ENCODE measurements at regions not wholly inside any gene's neighbourhood (a gene's known extent, or its start where the extent isn't known, plus 50 kb on each side); places are given as distances from the start of the nearest gene placed in this dataset.
"Not testable (repeated sequence)": the region's sequence is repeated elsewhere in the genome, so short reads cannot be mapped to it uniquely, and the experiment has no call there.

GRCh38 chr13:84088996-84089395 is 206.7 kb upstream of the SLITRK1 start:
- ChIA-PET CTCF (no interaction called here), POLR2A (no interaction called here)
- H3K27me3 ChIP-seq (ENCODE audit: insufficient read depth, low read length, poor library complexity, severe bottlenecking) = no peaks in the 10 kb centered on the region
- Mint-ChIP-seq H3K9me3 (peaks cover 0 to 3% (median 0%) of the 10 kb centered on the region in 5 donors), H3K4me1 (peaks cover 0 to 3% (median 0%) of the 10 kb centered on the region in 3 donors), H3K4me3 (no peak overlapping the region), H3K36me3 (peaks cover 0 to 1% (median 0%) of the 10 kb centered on the region in 3 donors), H3K27ac (peak overlapping the region in 2 of 8 donors; percentile 15 to 42), H3K27me3 (no peaks in the 10 kb centered on the region)
- H3K4me3 ChIP-seq (ENCODE audit: low read length) = no peak overlapping the region
- H3K4me1 ChIP-seq (ENCODE audit: insufficient read depth, low read length) = no peaks in the 10 kb centered on the region
- no peak for DNase-seq
- H3K36me3 ChIP-seq (ENCODE audit: insufficient read depth, low read length) = no peaks in the 10 kb centered on the region
- H3K9me3 ChIP-seq (ENCODE audit: low read length) = no peaks in the 10 kb centered on the region
- H3K27ac ChIP-seq (ENCODE audit: low read depth, low read length) = no peak overlapping the region

DNA sequence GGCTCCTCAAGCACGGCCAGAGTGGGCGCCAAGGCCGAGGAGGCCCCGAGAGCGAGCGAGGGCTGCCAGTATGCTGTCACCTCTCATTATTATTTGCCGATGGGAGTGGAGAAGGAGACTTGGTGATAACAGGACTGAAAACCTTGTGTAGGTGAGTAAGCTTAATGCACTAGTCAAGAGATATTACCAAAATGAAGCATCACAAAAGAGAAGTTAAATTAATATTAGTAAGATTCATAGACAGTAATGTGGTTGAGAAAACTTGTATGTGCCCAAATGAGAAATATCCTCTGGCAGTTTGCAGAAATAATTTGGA is 204.5 kb upstream of the SLITRK1 start:
- ChIA-PET POLR2A (no interaction called here), CTCF (no interaction called here)
- Histone ChIP-seq H3K4me3 (ENCODE audit: low read length) (no peak overlapping the region), H3K27me3 (ENCODE audit: insufficient read depth, low read length, poor library complexity, severe bottlenecking) (no peaks in the 10 kb centered on the region), H3K4me1 (ENCODE audit: insufficient read depth, low read length) (no peaks in the 10 kb centered on the region), H3K36me3 (ENCODE audit: insufficient read depth, low read length) (no peaks in the 10 kb centered on the region), H3K9me3 (ENCODE audit: low read length) (no peaks in the 10 kb centered on the region), H3K27ac (ENCODE audit: low read depth, low read length) (no peak overlapping the region)
- no peak for DNase-seq
- H3K9me3 Mint-ChIP-seq = peaks cover 0 to 3% (median 0%) of the 10 kb centered on the region in 5 donors
- H3K27me3 Mint-ChIP-seq = no peaks in the 10 kb centered on the region
- peaks cover 0 to 3% (median 0%) of the 10 kb centered on the region in 3 donors for H3K4me1 Mint-ChIP-seq
- H3K36me3 Mint-ChIP-seq = peaks cover 0 to 1% (median 0%) of the 10 kb centered on the region in 3 donors
- no peak overlapping the region for H3K27ac Mint-ChIP-seq
- H3K4me3 Mint-ChIP-seq = peak overlapping the region in 4 of 7 donors; percentile 16 to 52 (median 37)

DNA sequence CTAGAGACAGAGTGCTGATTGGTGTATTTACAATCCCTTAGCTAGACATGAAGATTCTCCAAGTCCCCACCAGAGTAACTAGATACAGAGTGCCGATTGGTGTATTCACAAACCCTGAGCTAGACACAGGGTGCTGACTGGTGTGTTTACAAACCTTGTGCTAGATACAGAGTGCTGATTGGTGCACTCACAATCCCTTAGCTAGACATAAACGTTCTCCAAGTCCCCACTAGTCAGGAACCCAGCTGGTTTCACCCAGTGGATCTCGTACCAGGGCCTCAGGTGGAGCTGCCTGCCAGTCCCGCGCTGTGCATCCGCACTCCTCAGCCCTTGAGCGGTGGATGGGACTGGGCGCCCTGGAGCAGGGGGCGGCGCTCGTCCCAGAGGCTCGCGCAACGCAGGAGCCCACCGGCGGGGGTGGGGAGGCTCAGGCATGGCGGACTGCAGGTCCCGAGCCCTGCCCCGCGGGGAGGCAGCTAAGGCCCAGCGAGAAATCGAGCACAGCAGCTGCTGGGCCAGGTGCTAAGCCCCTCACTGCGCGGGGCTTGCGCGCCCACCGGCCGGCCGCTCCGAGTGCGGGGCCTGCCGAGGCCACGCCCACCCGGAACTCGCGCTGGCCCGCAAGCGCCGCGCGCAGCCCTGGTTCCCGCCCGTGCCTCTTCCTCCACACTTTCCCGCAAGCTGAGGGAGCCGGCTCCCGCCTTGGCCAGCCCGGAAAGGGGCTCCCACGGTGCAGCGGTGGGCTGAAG is 204.0 kb upstream of the SLITRK1 start:
- CTCF ChIA-PET; H3K4me3 ChIP-seq (ENCODE audit: low read length); H3K27ac ChIP-seq (ENCODE audit: low read depth, low read length); POLR2A ChIA-PET; H3K9me3 ChIP-seq (ENCODE audit: low read length); H3K27me3 Mint-ChIP-seq; H3K27ac Mint-ChIP-seq; H3K27me3 ChIP-seq (ENCODE audit: insufficient read depth, low read length, poor library complexity, severe bottlenecking); H3K9me3 Mint-ChIP-seq; H3K36me3 Mint-ChIP-seq; H3K4me1 Mint-ChIP-seq; H3K36me3 ChIP-seq (ENCODE audit: insufficient read depth, low read length); H3K4me1 ChIP-seq (ENCODE audit: insufficient read depth, low read length): not testable (repeated sequence)
- DNase-seq = peak in 3 of 5 donors; percentile 4 to 9 (median 6)
- peak overlapping the region in 3 of 7 donors; percentile 16 to 52 (median 37) for H3K4me3 Mint-ChIP-seq

DNA sequence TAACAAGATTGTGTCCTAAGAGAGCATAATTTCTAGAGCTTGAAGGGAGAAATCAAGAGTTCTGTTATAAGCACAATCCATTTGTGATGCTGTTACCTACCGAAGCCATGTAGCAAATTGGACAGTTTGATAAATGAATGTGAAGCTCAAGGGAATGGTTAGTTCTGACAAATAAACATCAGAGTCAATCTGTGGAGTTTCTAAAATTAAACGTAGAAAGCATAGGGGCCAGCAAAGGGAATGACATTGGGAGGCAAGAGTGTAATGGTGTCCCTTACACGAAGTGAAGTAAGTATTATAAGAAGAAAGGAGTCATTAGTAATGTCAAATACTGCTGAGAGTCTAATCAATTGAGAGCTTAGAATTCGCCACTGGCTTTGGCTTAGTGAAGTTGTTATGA is 200.2 kb upstream of the SLITRK1 start:
- no peaks in the 10 kb centered on the region for H3K27me3 Mint-ChIP-seq
- H3K9me3 Mint-ChIP-seq = peaks cover 0 to 3% (median 0%) of the 10 kb centered on the region in 5 donors
- peaks cover 0 to 1% (median 0%) of the 10 kb centered on the region in 3 donors for H3K36me3 Mint-ChIP-seq
- DNase-seq = no peak
- H3K27ac Mint-ChIP-seq = no peak overlapping the region
- Histone ChIP-seq H3K27ac (ENCODE audit: low read depth, low read length) (no peak overlapping the region), H3K27me3 (ENCODE audit: insufficient read depth, low read length, poor library complexity, severe bottlenecking) (no peaks in the 10 kb centered on the region), H3K4me1 (ENCODE audit: insufficient read depth, low read length) (no peaks in the 10 kb centered on the region), H3K9me3 (ENCODE audit: low read length) (no peaks in the 10 kb centered on the region), H3K36me3 (ENCODE audit: insufficient read depth, low read length) (no peaks in the 10 kb centered on the region), H3K4me3 (ENCODE audit: low read length) (no peak overlapping the region)
- ChIA-PET CTCF (no interaction called here), POLR2A (no interaction called here)
- no peaks in the 10 kb centered on the region for H3K4me1 Mint-ChIP-seq
- no peak overlapping the region for H3K4me3 Mint-ChIP-seq

DNA sequence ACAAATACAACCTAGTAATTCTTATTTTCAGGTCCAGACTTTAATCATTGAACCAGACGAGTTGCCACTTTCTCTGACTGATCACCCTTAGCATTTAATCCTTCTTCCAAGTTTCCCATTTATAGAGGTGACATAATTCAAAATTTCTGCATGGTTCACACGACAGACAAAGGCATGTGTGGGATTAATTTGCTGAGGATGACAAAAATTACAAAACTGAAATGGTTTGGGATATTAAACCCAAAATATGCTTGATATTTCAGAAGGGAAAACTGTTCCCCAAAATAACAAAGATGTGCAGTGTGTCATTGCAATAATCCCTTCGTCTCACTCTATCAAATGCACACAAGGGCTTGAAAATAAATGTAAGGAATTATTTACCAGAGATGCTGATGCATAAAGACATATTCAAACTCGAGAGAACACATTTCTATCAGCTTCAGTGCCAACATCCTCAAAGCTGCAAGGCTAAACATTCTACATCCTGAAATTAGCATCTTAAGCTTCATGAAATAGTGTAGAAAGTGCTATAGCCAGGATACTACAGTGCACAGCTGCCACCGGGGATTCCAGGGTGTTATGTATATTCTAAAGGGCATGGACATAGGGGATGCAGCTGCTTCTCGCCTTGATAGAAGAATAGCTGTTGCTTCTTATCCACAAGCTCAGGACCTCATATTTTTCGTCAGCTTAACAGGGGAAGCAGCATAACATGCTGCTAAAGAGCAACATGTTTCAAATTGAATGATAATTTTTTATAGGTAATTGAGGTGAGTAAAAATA is 198.7 kb upstream of the SLITRK1 start:
- H3K27ac Mint-ChIP-seq = peak overlapping the region in 1 of 8 donors; percentile 75
- no peak for DNase-seq
- H3K27me3 Mint-ChIP-seq = no peaks in the 10 kb centered on the region
- Histone ChIP-seq H3K4me3 (ENCODE audit: low read length) (no peak overlapping the region), H3K27me3 (ENCODE audit: insufficient read depth, low read length, poor library complexity, severe bottlenecking) (no peaks in the 10 kb centered on the region), H3K36me3 (ENCODE audit: insufficient read depth, low read length) (no peaks in the 10 kb centered on the region), H3K27ac (ENCODE audit: low read depth, low read length) (no peak overlapping the region), H3K4me1 (ENCODE audit: insufficient read depth, low read length) (no peaks in the 10 kb centered on the region), H3K9me3 (ENCODE audit: low read length) (no peaks in the 10 kb centered on the region)
- H3K4me1 Mint-ChIP-seq = no peaks in the 10 kb centered on the region
- CTCF ChIA-PET = no interaction called here
- H3K36me3 Mint-ChIP-seq = peaks cover 0 to 1% (median 0%) of the 10 kb centered on the region in 3 donors
- H3K4me3 Mint-ChIP-seq = no peak overlapping the region
- POLR2A ChIA-PET = no interaction called here
- peaks cover 0 to 3% (median 0%) of the 10 kb centered on the region in 5 donors for H3K9me3 Mint-ChIP-seq

- Histone ChIP-seq H3K4me1 (ENCODE audit: insufficient read depth, low read length) (no peaks in the 10 kb centered on the region), H3K27ac (ENCODE audit: low read depth, low read length) (no peak overlapping the region), H3K27me3 (ENCODE audit: insufficient read depth, low read length, poor library complexity, severe bottlenecking) (no peaks in the 10 kb centered on the region), H3K36me3 (ENCODE audit: insufficient read depth, low read length) (no peaks in the 10 kb centered on the region), H3K9me3 (ENCODE audit: low read length) (no peaks in the 10 kb centered on the region), H3K4me3 (ENCODE audit: low read length) (no peak overlapping the region)
- DNase-seq = no peak
- ChIA-PET CTCF (no interaction called here), POLR2A (no interaction called here)
- Mint-ChIP-seq H3K4me1 (no peaks in the 10 kb centered on the region), H3K27me3 (no peaks in the 10 kb centered on the region), H3K27ac (no peak overlapping the region), H3K36me3 (no peaks in the 10 kb centered on the region), H3K9me3 (no peaks in the 10 kb centered on the region), H3K4me3 (no peak overlapping the region)
These were observed 195.0 kb upstream of the SLITRK1 start for GRCh38 chr13:84077271-84077670.

DNA sequence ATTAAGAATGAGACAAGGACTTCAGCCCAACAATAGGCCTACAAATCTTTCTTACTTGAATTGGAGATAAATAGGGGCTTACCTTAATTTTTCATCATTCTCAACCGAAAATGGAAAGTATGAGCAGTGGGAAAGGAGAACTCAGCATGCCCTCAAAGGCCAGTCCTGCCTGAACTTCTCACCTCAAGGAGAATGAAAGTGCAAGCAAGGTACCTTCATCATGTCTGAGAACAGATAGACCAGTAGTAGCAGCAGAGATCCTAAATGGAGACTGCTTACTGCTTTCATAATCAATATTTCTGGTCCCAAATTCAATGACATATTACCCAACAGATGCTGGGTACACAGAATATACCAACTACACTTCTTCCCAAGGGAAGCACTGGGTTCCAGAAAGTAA is 194.0 kb upstream of the SLITRK1 start:
- H3K4me1 Mint-ChIP-seq = no peaks in the 10 kb centered on the region
- DNase-seq = no peak
- no peaks in the 10 kb centered on the region for H3K27me3 Mint-ChIP-seq
- Histone ChIP-seq H3K27ac (ENCODE audit: low read depth, low read length) (no peak overlapping the region), H3K27me3 (ENCODE audit: insufficient read depth, low read length, poor library complexity, severe bottlenecking) (no peaks in the 10 kb centered on the region), H3K4me3 (ENCODE audit: low read length) (no peak overlapping the region), H3K36me3 (ENCODE audit: insufficient read depth, low read length) (no peaks in the 10 kb centered on the region), H3K4me1 (ENCODE audit: insufficient read depth, low read length) (no peaks in the 10 kb centered on the region), H3K9me3 (ENCODE audit: low read length) (no peaks in the 10 kb centered on the region)
- H3K36me3 Mint-ChIP-seq = no peaks in the 10 kb centered on the region
- ChIA-PET CTCF (no interaction called here), POLR2A (no interaction called here)
- H3K27ac Mint-ChIP-seq = no peak overlapping the region
- no peaks in the 10 kb centered on the region for H3K9me3 Mint-ChIP-seq
- H3K4me3 Mint-ChIP-seq = no peak overlapping the region

DNA sequence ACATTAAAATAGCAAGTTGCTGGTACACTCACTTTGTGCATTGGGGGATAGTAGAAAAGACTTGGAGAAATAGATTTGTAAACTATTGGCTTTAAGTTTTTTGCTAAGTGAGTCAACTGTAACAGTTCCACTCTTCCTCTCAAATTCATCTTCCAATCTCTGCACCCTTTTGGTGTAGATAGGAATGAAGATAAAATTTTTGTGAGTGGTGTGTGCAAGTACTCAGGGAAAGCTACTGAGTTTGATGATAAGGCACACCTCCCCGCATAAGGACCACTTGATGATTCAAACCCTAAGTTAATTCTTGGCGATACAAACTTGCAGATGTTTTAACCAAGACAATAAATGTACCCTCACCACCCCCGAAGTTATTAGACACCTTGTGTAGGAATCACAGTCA is 168.3 kb upstream of the SLITRK1 start:
- Mint-ChIP-seq H3K4me1 (no peaks in the 10 kb centered on the region), H3K27me3 (no peaks in the 10 kb centered on the region), H3K9me3 (no peaks in the 10 kb centered on the region), H3K4me3 (no peak overlapping the region), H3K36me3 (no peaks in the 10 kb centered on the region), H3K27ac (no peak overlapping the region)
- ChIA-PET POLR2A (no interaction called here), CTCF (no interaction called here)
- Histone ChIP-seq H3K9me3 (ENCODE audit: low read length) (no peaks in the 10 kb centered on the region), H3K4me1 (ENCODE audit: insufficient read depth, low read length) (no peaks in the 10 kb centered on the region), H3K4me3 (ENCODE audit: low read length) (no peak overlapping the region), H3K36me3 (ENCODE audit: insufficient read depth, low read length) (no peaks in the 10 kb centered on the region), H3K27me3 (ENCODE audit: insufficient read depth, low read length, poor library complexity, severe bottlenecking) (no peaks in the 10 kb centered on the region), H3K27ac (ENCODE audit: low read depth, low read length) (no peak overlapping the region)
- DNase-seq = no peak
